Neuronal stem cell (in vitro differentiated cells): ENCODE measurements at regions not wholly inside any gene's neighbourhood (a gene's known extent, or its start where the extent isn't known, plus 50 kb on each side); places are given as distances from the start of the nearest gene placed in this dataset.

Source experiments
- DNase-seq: peaks from one replicate; pipeline ENCODE4 v3.0.0-alpha.2; 2013; ENCODE audit warnings: low spot score
- H2AFZ ChIP-seq: one replicate; pipeline ENCODE4 v1.6.1; 2013; ENCODE audit warnings: mild to moderate bottlenecking, low read length, inconsistent platforms
- H2AK5ac ChIP-seq: 2 replicates; pipeline ENCODE4 v1.6.1; 2013; ENCODE audit warnings: low read depth, mild to moderate bottlenecking, inconsistent platforms, low read length, moderate library complexity, mixed read lengths
- H2BK120ac ChIP-seq: 2 replicates; pipeline ENCODE4 v1.6.1; 2013; ENCODE audit warnings: low read depth, mild to moderate bottlenecking, inconsistent platforms, low read length, moderate library complexity, mixed read lengths
- H2BK12ac ChIP-seq: one replicate; pipeline ENCODE4 v1.6.1; 2013; ENCODE audit warnings: low read length, inconsistent platforms
- H2BK15ac ChIP-seq: 2 replicates; pipeline ENCODE4 v1.6.1; 2013; ENCODE audit warnings: mild to moderate bottlenecking, low read length, inconsistent platforms, mixed read lengths
- H2BK5ac ChIP-seq: one replicate; pipeline ENCODE4 v1.6.1; 2013; ENCODE audit warnings: inconsistent platforms, mild to moderate bottlenecking, low read length, moderate library complexity
- H3K14ac ChIP-seq: one replicate; pipeline ENCODE4 v1.6.1; 2013; ENCODE audit warnings: low read length, inconsistent platforms
- H3K18ac ChIP-seq: 2 replicates; pipeline ENCODE4 v1.6.1; 2013; ENCODE audit warnings: low read length, inconsistent platforms
- H3K23ac ChIP-seq: 2 replicates; pipeline ENCODE4 v1.6.1; 2013; ENCODE audit warnings: low read depth, mild to moderate bottlenecking, mixed read lengths, low read length, inconsistent platforms; ENCODE audit not compliant: poor library complexity
- H3K27ac ChIP-seq: replicated peaks from 3 replicates; pipeline ENCODE4 v1.5.1; 2013; ENCODE audit warnings: low read length, inconsistent platforms
- H3K27me3 ChIP-seq, 3 experiments: 2 replicates each; pipeline ENCODE4 v1.6.1; 2013; ENCODE audit warnings: low read length in 3 of 3, mild to moderate bottlenecking in 2 of 3, inconsistent platforms in 1 of 3, low read depth in 1 of 3, mixed read lengths in 1 of 3, moderate library complexity in 1 of 3; ENCODE audit not compliant: control insufficient read depth in 3 of 3, insufficient read depth in 3 of 3
- H3K36me3 ChIP-seq, 2 donors: replicated peaks in 1 of 2; 2 replicates each; pipeline ENCODE4 v1.6.1; 2013; ENCODE audit warnings: low read length in 2 of 2; ENCODE audit not compliant: control insufficient read depth in 2 of 2, insufficient read depth in 2 of 2
- H3K4ac ChIP-seq: 2 replicates; pipeline ENCODE4 v1.6.1; 2013; ENCODE audit warnings: inconsistent platforms, mild to moderate bottlenecking, low read length, moderate library complexity
- H3K4me1 ChIP-seq, 2 donors: 1 replicate in 1 of 2; 2 replicates in 1 of 2; pipeline ENCODE4 v1.6.1; 2013; ENCODE audit warnings: low read length in 2 of 2, low read depth in 1 of 2; ENCODE audit not compliant: control insufficient read depth in 2 of 2, insufficient read depth in 1 of 2
- H3K4me2 ChIP-seq: one replicate; pipeline ENCODE4 v1.6.1; 2013; ENCODE audit warnings: mild to moderate bottlenecking, low read length, inconsistent platforms; ENCODE audit not compliant: insufficient read depth, poor library complexity, severe bottlenecking
- H3K4me3 ChIP-seq, 2 donors: 2 replicates each; pipeline ENCODE4 v1.5.1; 2013; ENCODE audit warnings: low read length in 2 of 2, mild to moderate bottlenecking in 2 of 2, inconsistent platforms in 1 of 2, moderate library complexity in 1 of 2
- H3K79me1 ChIP-seq: one replicate; pipeline ENCODE4 v1.6.1; 2013; ENCODE audit warnings: low read depth, mild to moderate bottlenecking, inconsistent platforms, low read length, moderate library complexity
- H3K9ac ChIP-seq: one replicate; pipeline ENCODE4 v1.6.1; 2013; ENCODE audit warnings: mild to moderate bottlenecking, low read depth, low read length, inconsistent platforms; ENCODE audit not compliant: poor library complexity
- H3K9me3 ChIP-seq, 2 donors: replicated peaks in 1 of 2; 2 replicates each; pipeline versions ENCODE3 to v1.6.1; 2013; ENCODE audit warnings: low read length in 2 of 2, mild to moderate bottlenecking in 2 of 2, inconsistent platforms in 1 of 2, low read depth in 1 of 2, mixed read lengths in 1 of 2, moderate library complexity in 1 of 2; ENCODE audit not compliant: control insufficient read depth in 2 of 2, insufficient read depth in 1 of 2
- H4K8ac ChIP-seq: one replicate; pipeline ENCODE4 v1.6.1; 2013; ENCODE audit warnings: low read depth, mild to moderate bottlenecking, inconsistent platforms, low read length, moderate library complexity
- H4K91ac ChIP-seq: one replicate; pipeline ENCODE4 v1.6.1; 2013; ENCODE audit warnings: low read length, low read depth, mild to moderate bottlenecking, inconsistent platforms; ENCODE audit not compliant: poor library complexity
- WGBS, 2 donors: extraction: QIAGEN DNeasy Blood & Tissue Kit; methylation state at CpG; one replicate each; pipeline ENCODE4 v1.1.7; 2013; ENCODE audit warnings: missing lambda C conversion rate in 2 of 2, mixed read lengths in 1 of 2; ENCODE audit not compliant: insufficient read length in 2 of 2, insufficient replicate concordance in 1 of 2; ENCODE audit errors: extremely low coverage in 2 of 2; 5-methylcytosine and 5-hydroxymethylcytosine counted together

- H2AK5ac ChIP-seq, result no peak overlapping the region
- peaks cover 0 to 5% of the 10 kb centered on the region in 2 donors for H3K4me1 ChIP-seq
- no peak overlapping the region for H3K27ac ChIP-seq
- H3K36me3 ChIP-seq, result no peaks in the 10 kb centered on the region
- no peak overlapping the region for H4K91ac ChIP-seq
- H3K4me3 ChIP-seq, result no peak overlapping the region
- H2BK15ac ChIP-seq, result no peak overlapping the region
- no peak overlapping the region for H2AFZ ChIP-seq
- no peak for DNase-seq
- H3K9ac ChIP-seq, result no peak overlapping the region
- no peak overlapping the region for H2BK5ac ChIP-seq
- peaks cover 0 to 1% of the 10 kb centered on the region in 2 donors for H3K9me3 ChIP-seq
- peaks cover 0 to 3% (median 0%) of the 10 kb centered on the region in 3 experiments for H3K27me3 ChIP-seq
- no peaks in the 10 kb centered on the region for H3K79me1 ChIP-seq
- H3K23ac ChIP-seq, result no peak overlapping the region
- H4K8ac ChIP-seq, result no peak overlapping the region
- no peak overlapping the region for H3K18ac ChIP-seq
- no CpG with 5 or more reads among the region's 4 CpGs for whole genome bisulfite sequencing, 2 donors
- H3K14ac ChIP-seq, result no peak overlapping the region
- no peak overlapping the region for H3K4me2 ChIP-seq
- no peak overlapping the region for H3K4ac ChIP-seq
- no peak overlapping the region for H2BK120ac ChIP-seq
- no peak overlapping the region for H2BK12ac ChIP-seq
These were observed 75.6 kb downstream of the CCNG2 start for GRCh38 chr4:77232653-77233052.

- H3K23ac ChIP-seq, result no peak overlapping the region
- H3K4me3 ChIP-seq, result no peak overlapping the region
- H3K14ac ChIP-seq, result no peak overlapping the region
- peaks cover 0 to 5% of the 10 kb centered on the region in 2 donors for H3K4me1 ChIP-seq
- no peak overlapping the region for H3K18ac ChIP-seq
- WGBS, 2 donors, result no CpG with 5 or more reads among the region's 2 CpGs
- no peak for DNase-seq
- H3K79me1 ChIP-seq, result no peaks in the 10 kb centered on the region
- no peak overlapping the region for H3K27ac ChIP-seq
- no peak overlapping the region for H2AFZ ChIP-seq
- no peak overlapping the region for H2BK5ac ChIP-seq
- H3K4ac ChIP-seq, result no peak overlapping the region
- H2BK120ac ChIP-seq, result no peak overlapping the region
- no peak overlapping the region for H2BK12ac ChIP-seq
- no peaks in the 10 kb centered on the region for H3K36me3 ChIP-seq
- no peak overlapping the region for H3K9ac ChIP-seq
- H3K27me3 ChIP-seq, result peaks cover 0 to 5% (median 0%) of the 10 kb centered on the region in 3 experiments
- no peaks in the 10 kb centered on the region for H3K9me3 ChIP-seq
- H4K91ac ChIP-seq, result no peak overlapping the region
- no peak overlapping the region for H2BK15ac ChIP-seq
- no peak overlapping the region for H2AK5ac ChIP-seq
- no peak overlapping the region for H4K8ac ChIP-seq
- no peak overlapping the region for H3K4me2 ChIP-seq
These were observed 78.4 kb downstream of the CCNG2 start for GRCh38 chr4:77235289-77235854.

- Histone ChIP-seq H2AFZ (no peak overlapping the region), H2BK5ac (no peak overlapping the region), H3K9ac (no peak overlapping the region), H3K9me3 (no peaks in the 10 kb centered on the region), H3K4ac (no peak overlapping the region), H2AK5ac (no peak overlapping the region), H2BK15ac (no peak overlapping the region), H2BK120ac (no peak overlapping the region), H3K27ac (no peak overlapping the region), H3K36me3 (no peaks in the 10 kb centered on the region), H3K23ac (no peak overlapping the region), H3K4me1 (peaks cover 0 to 5% of the 10 kb centered on the region in 2 donors), H4K8ac (no peak overlapping the region), H3K27me3 (peaks cover 0 to 5% (median 0%) of the 10 kb centered on the region in 3 experiments), H2BK12ac (no peak overlapping the region), H3K79me1 (no peaks in the 10 kb centered on the region), H4K91ac (no peak overlapping the region), H3K18ac (no peak overlapping the region), H3K14ac (no peak overlapping the region), H3K4me2 (no peak overlapping the region), H3K4me3 (no peak overlapping the region)
- WGBS, 2 donors, result no CpG with 5 or more reads among the region's 3 CpGs
- DNase-seq, result no peak
These were observed 79.8 kb downstream of the CCNG2 start for GRCh38 chr4:77236806-77237205.

- no peak overlapping the region for H2BK5ac ChIP-seq
- no peaks in the 10 kb centered on the region for H3K9me3 ChIP-seq
- H2AK5ac ChIP-seq, result no peak overlapping the region
- no peak overlapping the region for H3K4ac ChIP-seq
- H3K23ac ChIP-seq, result no peak overlapping the region
- no peak overlapping the region for H4K91ac ChIP-seq
- no CpG with 5 or more reads among the region's 10 CpGs for WGBS, 2 donors
- no peak overlapping the region for H2BK12ac ChIP-seq
- no peaks in the 10 kb centered on the region for H3K4me1 ChIP-seq
- H3K4me3 ChIP-seq, result no peak overlapping the region
- H3K18ac ChIP-seq, result peak overlapping the region; percentile 9
- no peaks in the 10 kb centered on the region for H3K79me1 ChIP-seq
- H3K36me3 ChIP-seq, result no peaks in the 10 kb centered on the region
- peak; percentile 72 for DNase-seq
- H2AFZ ChIP-seq, result no peak overlapping the region
- no peak overlapping the region for H2BK15ac ChIP-seq
- H2BK120ac ChIP-seq, result no peak overlapping the region
- no peak overlapping the region for H3K4me2 ChIP-seq
- H3K14ac ChIP-seq, result no peak overlapping the region
- H3K27ac ChIP-seq, result no peak overlapping the region
- peaks cover 0 to 2% (median 0%) of the 10 kb centered on the region in 3 experiments for H3K27me3 ChIP-seq
- no peak overlapping the region for H3K9ac ChIP-seq
- H4K8ac ChIP-seq, result no peak overlapping the region
These were observed 83.6 kb downstream of the CCNG2 start for GRCh38 chr4:77240469-77241066.
